ENCODE measurements at regions not wholly inside any gene's neighbourhood (a gene's known extent, or its start where the extent isn't known, plus 50 kb on each side); places are given as distances from the start of the nearest gene placed in this dataset.

DNA sequence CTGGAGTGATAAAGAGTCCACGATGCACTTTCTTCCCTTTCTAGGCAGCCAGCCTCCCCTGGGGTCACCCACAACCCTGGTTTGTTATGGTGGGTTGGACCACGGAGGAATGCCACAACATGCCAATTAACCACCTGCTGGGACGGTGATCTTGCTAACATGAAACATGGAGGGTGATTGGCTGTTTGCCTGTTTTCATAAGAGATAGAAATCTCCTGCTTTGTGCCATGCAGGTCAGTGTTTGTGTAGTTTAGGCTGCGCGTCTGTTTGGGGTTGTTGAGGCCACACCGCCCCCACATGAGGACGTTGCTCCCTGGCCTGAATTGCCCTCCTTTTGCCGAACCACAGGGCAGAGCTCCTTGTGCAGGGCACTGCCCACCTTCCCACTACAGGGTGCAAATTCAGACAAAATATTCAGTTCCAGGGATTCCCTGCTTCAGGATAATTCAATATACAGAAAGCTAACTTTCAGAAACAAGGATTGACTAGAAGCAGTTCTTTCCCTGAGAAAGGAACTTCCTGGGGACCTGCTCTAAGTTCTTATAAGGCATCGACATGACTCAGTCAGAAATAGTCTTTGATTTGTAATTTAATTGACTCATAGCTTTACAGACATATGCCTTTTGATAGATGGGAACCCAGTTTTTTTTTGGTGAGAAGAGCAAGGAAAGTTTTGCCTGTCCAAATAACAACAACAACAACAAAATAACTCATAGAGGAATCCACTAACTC, 427.6 kb downstream of the GADD45G start:
- ChIA-PET CTCF (interaction anchor here (0.9 to 1.0 kb wide), 4 partner anchors 31 to 430 kb away, joined by 3 to 4 read pairs (median 3); no protein-coding TSS in a partner anchor), POLR2A (interaction anchor here (0.6 kb wide), 1 partner anchor 426 kb away, joined by 3 read pairs; no protein-coding TSS in a partner anchor)
- H3K4me1 ChIP-seq (ENCODE audit: control insufficient read depth, insufficient read depth, low read length): no peaks in the 10 kb centered on the region
- H3K4me3 ChIP-seq (ENCODE audit: low read depth, low read length): no peak overlapping the region
- TF ChIP-seq, protein P1, sequence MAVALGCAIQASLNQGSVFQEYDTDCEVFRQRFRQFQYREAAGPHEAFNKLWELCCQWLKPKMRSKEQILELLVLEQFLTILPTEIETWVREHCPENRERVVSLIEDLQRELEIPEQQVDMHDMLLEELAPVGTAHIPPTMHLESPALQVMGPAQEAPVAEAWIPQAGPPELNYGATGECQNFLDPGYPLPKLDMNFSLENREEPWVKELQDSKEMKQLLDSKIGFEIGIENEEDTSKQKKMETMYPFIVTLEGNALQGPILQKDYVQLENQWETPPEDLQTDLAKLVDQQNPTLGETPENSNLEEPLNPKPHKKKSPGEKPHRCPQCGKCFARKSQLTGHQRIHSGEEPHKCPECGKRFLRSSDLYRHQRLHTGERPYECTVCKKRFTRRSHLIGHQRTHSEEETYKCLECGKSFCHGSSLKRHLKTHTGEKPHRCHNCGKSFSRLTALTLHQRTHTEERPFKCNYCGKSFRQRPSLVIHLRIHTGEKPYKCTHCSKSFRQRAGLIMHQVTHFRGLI (tag by site-specific recombination; IDR thresholded peaks at IDR 0.05): no peak
- TF ChIP-seq GLIS1 (tag by site-specific recombination; IDR thresholded peaks at IDR 0.05) (peak; percentile 49), ZNF174 (tag by site-specific recombination; IDR thresholded peaks at IDR 0.05) (no peak), FEZF1 (tag by site-specific recombination; IDR thresholded peaks at IDR 0.05) (peak; percentile 50; the same call in 1 of the 2 replicates), ZNF394 (tag by site-specific recombination; IDR thresholded peaks at IDR 0.05; ENCODE audit: borderline replicate concordance) (no peak), ZNF133 (tag by site-specific recombination; IDR thresholded peaks at IDR 0.05) (no peak), PBX3 (CRISPR knock-in tag; IDR thresholded peaks at IDR 0.05) (no peak), ZNF747 (tag by site-specific recombination; IDR thresholded peaks at IDR 0.05) (no peak), ZNF121 (tag by site-specific recombination; IDR thresholded peaks at IDR 0.05) (no peak), HOXD13 (CRISPR knock-in tag; IDR thresholded peaks at IDR 0.05; ENCODE audit: borderline replicate concordance) (no peak), SP7 (tag by site-specific recombination; IDR thresholded peaks at IDR 0.05) (peak; percentile 47; the same call in 1 of the 2 replicates), ZNF776 (tag by site-specific recombination; IDR thresholded peaks at IDR 0.05; ENCODE audit: borderline replicate concordance) (no peak), ZIC2 (tag by site-specific recombination; IDR thresholded peaks at IDR 0.05) (peak; percentile 64), ZNF548 (tag by site-specific recombination; IDR thresholded peaks at IDR 0.05) (no peak), SP3 (tag by site-specific recombination; IDR thresholded peaks at IDR 0.05) (no peak)
- TF ChIP-seq, protein P2, sequence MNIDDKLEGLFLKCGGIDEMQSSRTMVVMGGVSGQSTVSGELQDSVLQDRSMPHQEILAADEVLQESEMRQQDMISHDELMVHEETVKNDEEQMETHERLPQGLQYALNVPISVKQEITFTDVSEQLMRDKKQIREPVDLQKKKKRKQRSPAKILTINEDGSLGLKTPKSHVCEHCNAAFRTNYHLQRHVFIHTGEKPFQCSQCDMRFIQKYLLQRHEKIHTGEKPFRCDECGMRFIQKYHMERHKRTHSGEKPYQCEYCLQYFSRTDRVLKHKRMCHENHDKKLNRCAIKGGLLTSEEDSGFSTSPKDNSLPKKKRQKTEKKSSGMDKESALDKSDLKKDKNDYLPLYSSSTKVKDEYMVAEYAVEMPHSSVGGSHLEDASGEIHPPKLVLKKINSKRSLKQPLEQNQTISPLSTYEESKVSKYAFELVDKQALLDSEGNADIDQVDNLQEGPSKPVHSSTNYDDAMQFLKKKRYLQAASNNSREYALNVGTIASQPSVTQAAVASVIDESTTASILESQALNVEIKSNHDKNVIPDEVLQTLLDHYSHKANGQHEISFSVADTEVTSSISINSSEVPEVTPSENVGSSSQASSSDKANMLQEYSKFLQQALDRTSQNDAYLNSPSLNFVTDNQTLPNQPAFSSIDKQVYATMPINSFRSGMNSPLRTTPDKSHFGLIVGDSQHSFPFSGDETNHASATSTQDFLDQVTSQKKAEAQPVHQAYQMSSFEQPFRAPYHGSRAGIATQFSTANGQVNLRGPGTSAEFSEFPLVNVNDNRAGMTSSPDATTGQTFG (tag by site-specific recombination; IDR thresholded peaks at IDR 0.05; ENCODE audit: borderline replicate concordance): no peak
- no peak overlapping the region for H3K27ac ChIP-seq (ENCODE audit: extremely low read depth, low read depth, low read length)
- no peaks in the 10 kb centered on the region for H3K9me3 ChIP-seq (ENCODE audit: control insufficient read depth, insufficient read depth, low read depth, low read length)
- H3K36me3 ChIP-seq (ENCODE audit: control insufficient read depth in 2 of 2, insufficient read depth in 1 of 2, low read length in 2 of 2): no peaks in the 10 kb centered on the region

- TF ChIP-seq ZNF138 (tag by site-specific recombination; IDR thresholded peaks at IDR 0.05; ENCODE audit: borderline replicate concordance) (no peak), BCL11B (tag by site-specific recombination; IDR thresholded peaks at IDR 0.05; ENCODE audit: low read depth) (no peak), PBX3 (CRISPR knock-in tag; IDR thresholded peaks at IDR 0.05) (no peak), ZNF121 (tag by site-specific recombination; IDR thresholded peaks at IDR 0.05) (no peak)
- Histone ChIP-seq H3K36me3 (ENCODE audit: control insufficient read depth in 2 of 2, insufficient read depth in 1 of 2, low read length in 2 of 2) (no peaks in the 10 kb centered on the region), H3K27ac (ENCODE audit: extremely low read depth, low read depth, low read length) (no peak overlapping the region), H3K4me3 (ENCODE audit: low read depth, low read length) (no peak overlapping the region), H3K9me3 (ENCODE audit: control insufficient read depth, insufficient read depth, low read depth, low read length) (no peaks in the 10 kb centered on the region), H3K4me1 (ENCODE audit: control insufficient read depth, insufficient read depth, low read length) (no peaks in the 10 kb centered on the region)
- POLR2A ChIA-PET: interaction anchor here (0.6 kb wide), 1 partner anchor 426 kb away, joined by 3 read pairs; no protein-coding TSS in a partner anchor
- CTCF ChIA-PET: interaction anchor here (0.9 to 1.0 kb wide), 3 partner anchors 32 to 429 kb away, joined by 3 to 4 read pairs (median 3); no protein-coding TSS in a partner anchor
These were observed 428.3 kb downstream of the GADD45G start for GRCh38 chr9:90033028-90033650.
